Fibroblast of lung (primary cell): ENCODE measurements at regions not wholly inside any gene's neighbourhood (a gene's known extent, or its start where the extent isn't known, plus 50 kb on each side); places are given as distances from the start of the nearest gene placed in this dataset.

Experiments
- DNase-seq, 2 donors: peaks; one replicate each; pipeline versions ENCODE4 v3.0.0 to v3.0.0-alpha.2; 2010; ENCODE audit warnings: low read depth in 2 of 2
- H2AFZ ChIP-seq: 2 replicates; pipeline ENCODE4 v1.5.1; 2012; ENCODE audit warnings: low read length, control low read depth, inconsistent platforms
- H3K27ac ChIP-seq: 2 replicates; pipeline ENCODE4 v1.5.1; 2011; ENCODE audit warnings: low read length, control low read depth; ENCODE audit not compliant: insufficient read depth
- H3K27me3 ChIP-seq: 2 replicates; pipeline ENCODE4 v1.5.1; 2011; ENCODE audit warnings: mild to moderate bottlenecking, low read length; ENCODE audit not compliant: control insufficient read depth, insufficient read depth
- H3K36me3 ChIP-seq: 2 replicates; pipeline ENCODE4 v1.5.1; 2011; ENCODE audit warnings: low read length; ENCODE audit not compliant: control insufficient read depth, insufficient read depth
- H3K4me1 ChIP-seq: 2 replicates; pipeline ENCODE4 v1.5.1; 2011; ENCODE audit warnings: low read length; ENCODE audit not compliant: control insufficient read depth, insufficient read depth; ENCODE audit errors: extremely low read depth
- H3K4me2 ChIP-seq: 2 replicates; pipeline ENCODE4 v1.5.1; 2011; ENCODE audit warnings: low read length, control low read depth; ENCODE audit not compliant: insufficient read depth; ENCODE audit errors: extremely low read depth
- H3K4me3 ChIP-seq, 4 experiments: fragments of 200-600 bp in 1 of 4; sonication (generic) in 1 of 4; replicated peaks in 1 of 4; 2 replicates each; pipeline ENCODE4 v1.5.1; 2011 to 2016; ENCODE audit warnings: low read length in 4 of 4, low read depth in 3 of 4, mild to moderate bottlenecking in 3 of 4, control low read depth in 2 of 4, inconsistent platforms in 1 of 4, mixed read lengths in 1 of 4; ENCODE audit not compliant: insufficient read depth in 1 of 4; ENCODE audit errors: control extremely low read depth in 1 of 4
- H3K79me2 ChIP-seq: 2 replicates; pipeline ENCODE4 v1.5.1; 2012; ENCODE audit warnings: mild to moderate bottlenecking, low read length, inconsistent platforms; ENCODE audit not compliant: control insufficient read depth, insufficient read depth
- H3K9ac ChIP-seq: 2 replicates; pipeline ENCODE4 v1.5.1; 2011; ENCODE audit warnings: mild to moderate bottlenecking, low read length, control low read depth; ENCODE audit not compliant: insufficient read depth
- H3K9me3 ChIP-seq: 2 replicates; pipeline ENCODE4 v1.5.1; 2012; ENCODE audit warnings: low read depth, low read length; ENCODE audit not compliant: control insufficient read depth, insufficient read depth
- H4K20me1 ChIP-seq: 2 replicates; pipeline ENCODE4 v1.5.1; 2011; ENCODE audit warnings: low read length; ENCODE audit not compliant: control insufficient read depth, insufficient read depth; ENCODE audit errors: extremely low read depth
- EZH2 ChIP-seq: IDR thresholded peaks from 2 replicates; pipeline ENCODE4 v1.5.1; 2012; ENCODE audit warnings: low read length, control low read depth, mild to moderate bottlenecking; ENCODE audit errors: missing control alignments
- TF ChIP-seq, protein P1 (sequence below), 2 donors: IDR thresholded peaks in 1 of 2; conservative IDR thresholded peaks in 1 of 2; 1 replicate in 1 of 2; 2 replicates in 1 of 2; pipeline ENCODE4 v1.5.1; 2011 to 2012; ENCODE audit warnings: low read length in 2 of 2, control low read depth in 1 of 2, inconsistent platforms in 1 of 2, low read depth in 1 of 2, mild to moderate bottlenecking in 1 of 2

DNA sequence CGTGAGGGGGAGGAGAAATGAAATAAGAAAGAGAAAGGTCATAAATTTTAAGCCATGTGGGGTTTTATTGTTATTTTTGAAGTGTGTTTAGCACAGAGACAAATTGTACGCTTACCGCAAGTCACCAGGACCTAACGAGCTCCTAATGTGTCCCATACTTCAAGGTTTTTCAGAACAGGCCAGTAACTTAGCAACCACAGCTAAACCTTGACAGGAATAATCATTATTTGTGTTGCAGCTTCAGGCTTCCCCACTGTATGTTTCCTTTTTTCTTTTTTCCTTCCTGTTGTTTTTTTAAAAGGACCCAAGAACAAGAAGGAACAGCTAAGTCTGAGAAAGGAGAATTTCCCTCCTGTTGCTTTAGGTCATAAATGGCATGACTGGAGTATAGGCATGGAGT is 160.8 kb downstream of the TUSC7 start:
- H3K36me3 ChIP-seq, result no peaks in the 10 kb centered on the region
- DNase-seq, result no peak
- H3K27me3 ChIP-seq, result no peaks in the 10 kb centered on the region
- H3K27ac ChIP-seq, result no peak overlapping the region
- no peaks in the 10 kb centered on the region for H3K4me1 ChIP-seq
- TF ChIP-seq, protein P1, sequence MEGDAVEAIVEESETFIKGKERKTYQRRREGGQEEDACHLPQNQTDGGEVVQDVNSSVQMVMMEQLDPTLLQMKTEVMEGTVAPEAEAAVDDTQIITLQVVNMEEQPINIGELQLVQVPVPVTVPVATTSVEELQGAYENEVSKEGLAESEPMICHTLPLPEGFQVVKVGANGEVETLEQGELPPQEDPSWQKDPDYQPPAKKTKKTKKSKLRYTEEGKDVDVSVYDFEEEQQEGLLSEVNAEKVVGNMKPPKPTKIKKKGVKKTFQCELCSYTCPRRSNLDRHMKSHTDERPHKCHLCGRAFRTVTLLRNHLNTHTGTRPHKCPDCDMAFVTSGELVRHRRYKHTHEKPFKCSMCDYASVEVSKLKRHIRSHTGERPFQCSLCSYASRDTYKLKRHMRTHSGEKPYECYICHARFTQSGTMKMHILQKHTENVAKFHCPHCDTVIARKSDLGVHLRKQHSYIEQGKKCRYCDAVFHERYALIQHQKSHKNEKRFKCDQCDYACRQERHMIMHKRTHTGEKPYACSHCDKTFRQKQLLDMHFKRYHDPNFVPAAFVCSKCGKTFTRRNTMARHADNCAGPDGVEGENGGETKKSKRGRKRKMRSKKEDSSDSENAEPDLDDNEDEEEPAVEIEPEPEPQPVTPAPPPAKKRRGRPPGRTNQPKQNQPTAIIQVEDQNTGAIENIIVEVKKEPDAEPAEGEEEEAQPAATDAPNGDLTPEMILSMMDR (conservative IDR thresholded peaks at IDR 0.05 in 1 of 2, IDR thresholded peaks at IDR 0.05 in 1 of 2; ENCODE audit: low read depth in 1 of 2, low read length in 2 of 2), result no peak
- TF ChIP-seq EZH2, result no peak
- H3K79me2 ChIP-seq, result no peaks in the 10 kb centered on the region
- no peak overlapping the region for H3K4me3 ChIP-seq
- no peaks in the 10 kb centered on the region for H4K20me1 ChIP-seq
- H3K4me2 ChIP-seq, result no peak overlapping the region
- H3K9ac ChIP-seq, result no peak overlapping the region
- H2AFZ ChIP-seq, result no peak overlapping the region
- no peaks in the 10 kb centered on the region for H3K9me3 ChIP-seq

DNA sequence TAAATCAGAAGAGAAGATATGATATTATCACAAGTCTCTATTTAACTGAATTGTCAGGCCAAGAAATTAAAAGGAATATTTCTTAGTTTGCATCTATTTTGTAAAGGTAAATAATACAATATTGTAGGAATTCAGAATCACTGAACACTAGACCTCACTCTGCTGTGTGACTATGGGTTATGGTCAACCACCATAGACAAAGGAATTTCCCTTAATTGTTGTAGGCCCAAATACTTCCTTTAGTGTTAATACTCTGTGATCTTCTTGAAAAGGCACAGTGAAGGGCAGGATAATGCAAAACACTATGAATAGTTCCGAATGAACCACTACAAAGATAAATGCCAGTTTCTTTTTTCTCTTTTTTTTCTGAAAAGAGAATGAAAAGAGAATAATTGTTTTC is 162.3 kb downstream of the TUSC7 start:
- no peaks in the 10 kb centered on the region for H3K9me3 ChIP-seq
- no peak for TF ChIP-seq EZH2
- TF ChIP-seq, protein P1 (conservative IDR thresholded peaks at IDR 0.05 in 1 of 2, IDR thresholded peaks at IDR 0.05 in 1 of 2; ENCODE audit: low read depth in 1 of 2, low read length in 2 of 2), result no peak
- H3K27ac ChIP-seq, result no peak overlapping the region

DNA sequence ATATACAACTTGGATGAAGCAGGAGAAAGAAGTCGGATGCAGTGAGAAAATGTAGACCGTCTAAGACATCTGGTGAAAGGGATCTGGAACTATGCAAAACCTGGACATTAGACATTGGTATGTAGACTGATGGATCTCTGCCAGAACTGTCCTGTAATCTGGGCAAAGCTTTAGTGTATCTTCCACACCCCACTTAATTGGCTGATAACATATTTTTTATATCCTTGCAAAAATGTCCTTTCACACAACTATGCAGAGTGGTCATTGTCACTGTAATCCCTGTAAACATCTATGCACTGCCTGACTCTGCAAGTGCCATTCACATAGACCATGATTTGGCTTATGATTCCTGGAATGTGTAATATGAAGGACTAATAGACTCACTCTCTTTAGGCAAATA is 163.1 kb downstream of the TUSC7 start:
- Histone ChIP-seq H4K20me1 (no peaks in the 10 kb centered on the region), H2AFZ (no peak overlapping the region), H3K27me3 (no peaks in the 10 kb centered on the region), H3K79me2 (no peaks in the 10 kb centered on the region), H3K4me3 (no peak overlapping the region), H3K4me1 (no peaks in the 10 kb centered on the region), H3K9me3 (no peaks in the 10 kb centered on the region), H3K36me3 (no peaks in the 10 kb centered on the region), H3K27ac (no peak overlapping the region), H3K9ac (no peak overlapping the region), H3K4me2 (no peak overlapping the region)
- no peak for DNase-seq
- TF ChIP-seq EZH2, result no peak
- TF ChIP-seq, protein P1 (conservative IDR thresholded peaks at IDR 0.05 in 1 of 2, IDR thresholded peaks at IDR 0.05 in 1 of 2; ENCODE audit: low read depth in 1 of 2, low read length in 2 of 2), result no peak

More for the DNA sequence above, 162.3 kb downstream of the TUSC7 start:
- Histone ChIP-seq H3K9ac (no peak overlapping the region), H3K36me3 (no peaks in the 10 kb centered on the region), H3K4me2 (no peak overlapping the region), H3K79me2 (no peaks in the 10 kb centered on the region), H2AFZ (no peak overlapping the region), H4K20me1 (no peaks in the 10 kb centered on the region), H3K27me3 (no peaks in the 10 kb centered on the region), H3K4me1 (no peaks in the 10 kb centered on the region), H3K4me3 (no peak overlapping the region)
- DNase-seq, result no peak
